Stomach (tissue), 8 donors: ENCODE measurements at regions not wholly inside any gene's neighbourhood (a gene's known extent, or its start where the extent isn't known, plus 50 kb on each side); places are given as distances from the start of the nearest gene placed in this dataset.

ENCODE experiments used
- DNase-seq, 2 donors: peaks; one replicate each; pipeline versions ENCODE4 v3.0.0 to v3.0.0-alpha.2; 2013 to 2019
- H3K27ac ChIP-seq, 5 donors: fragments of 200-600 bp in 4 of 5; sonication (generic) in 4 of 5; one replicate each; pipeline ENCODE4 v1.5.1; 2013 to 2019; ENCODE audit warnings: mild to moderate bottlenecking in 1 of 5, moderate library complexity in 1 of 5
- H3K27me3 ChIP-seq, 3 donors: fragments of 200-600 bp; sonication (generic); one replicate each; pipeline ENCODE4 v1.5.1; 2017 to 2019; ENCODE audit warnings: mixed run types in 1 of 3
- H3K36me3 ChIP-seq, 4 donors: fragments of 200-600 bp; sonication (generic); 1 replicate in 3 of 4; 2 replicates in 1 of 4; pipeline ENCODE4 v1.5.1; 2016 to 2019
- H3K4me1 ChIP-seq, 4 donors: fragments of 200-600 bp; sonication (generic); one replicate each; pipeline ENCODE4 v1.5.1; 2016 to 2019
- H3K4me3 ChIP-seq, 4 donors: fragments of 200-600 bp; sonication (generic) in 3 of 4; one replicate each; pipeline ENCODE4 v1.5.1; 2016 to 2019; ENCODE audit warnings: mild to moderate bottlenecking in 1 of 4
- H3K9me3 ChIP-seq, 4 donors: fragments of 200-600 bp; sonication (generic); one replicate each; pipeline ENCODE4 v1.5.1; 2016 to 2019
- EP300 ChIP-seq: sonication (generic); formaldehyde crosslinking; IDR thresholded peaks from one replicate; pipeline ENCODE4 v1.6.1; 2017; ENCODE audit warnings: antibody characterized with exemption
- POLR2A ChIP-seq, 4 donors: fragments of 450-650 bp; IDR thresholded peaks; one replicate each; pipeline ENCODE4 v1.6.1; 2016; ENCODE audit warnings: antibody characterized with exemption in 4 of 4, control low read depth in 2 of 4, mild to moderate bottlenecking in 1 of 4, moderate library complexity in 1 of 4
- POLR2AphosphoS5 ChIP-seq, 3 donors: sonication (generic); formaldehyde crosslinking; IDR thresholded peaks; one replicate each; pipeline ENCODE4 v1.6.1; 2016; ENCODE audit warnings: antibody characterized with exemption in 3 of 3
- WGBS, 5 donors: extraction: QIAGEN DNeasy Blood & Tissue Kit in 3 of 5; methylation state at CpG; one replicate each; pipeline versions ENCODE4 v1.1.5 to v1.1.7; 2013 to 2018; 5-methylcytosine and 5-hydroxymethylcytosine counted together
- intact Hi-C: fragments of 100-400 bp; cut with DNase I; formaldehyde crosslinking; loops from one replicate; pipeline ENCODE4 v1.15.1; 2023; ENCODE audit warnings: low total_unique reads
- TF ChIP-seq, protein P1 (sequence below), 7 experiments: fragments of 450-650 bp in 4 of 7; fragments of 200-600 bp in 3 of 7; sonication (generic) in 3 of 7; IDR thresholded peaks; one replicate each; pipeline ENCODE4 v1.5.1; 2016 to 2019; ENCODE audit warnings: antibody characterized with exemption in 7 of 7, control low read depth in 2 of 7, mild to moderate bottlenecking in 1 of 7
- donor health status: healthy with polysubstance abuse.
- donor health status: Bipolar disorder and iron deficiency.
- donor health status: healthy.

DNA sequence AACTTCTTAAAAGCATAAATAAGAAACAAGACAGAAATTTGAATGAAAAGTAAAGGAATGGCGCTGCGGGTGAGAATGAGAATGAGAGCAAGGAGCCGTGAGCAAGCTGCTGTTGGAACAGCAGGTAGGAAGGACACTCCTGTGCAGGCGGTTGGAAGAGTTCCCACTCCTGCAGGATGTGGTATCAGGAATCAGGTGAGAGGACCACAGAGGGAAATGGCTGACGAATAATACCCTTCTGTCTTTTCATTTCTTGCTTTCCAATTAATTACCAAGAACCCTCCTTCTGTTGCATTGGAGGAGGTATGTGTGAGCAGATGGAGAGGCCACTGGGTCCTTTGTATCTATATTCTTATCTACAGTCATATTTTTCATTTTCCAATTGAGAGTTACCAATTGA lies 1504.2 kb downstream of the EFNB2 start:
- H3K4me1 ChIP-seq, result peaks cover 0 to 9% (median 0%) of the 10 kb centered on the region in 4 donors
- no peak overlapping the region for H3K27ac ChIP-seq
- intact Hi-C loops, result no loop called here
- H3K9me3 ChIP-seq, result no peaks in the 10 kb centered on the region
- 86 to 91% (median 90%) methylated on average over 5 of the region's 5 CpGs for WGBS, 5 donors
- H3K36me3 ChIP-seq, result no peaks in the 10 kb centered on the region
- no peak overlapping the region for H3K4me3 ChIP-seq
- no peaks in the 10 kb centered on the region for H3K27me3 ChIP-seq
- DNase-seq, result no peak
- TF ChIP-seq, protein P1, sequence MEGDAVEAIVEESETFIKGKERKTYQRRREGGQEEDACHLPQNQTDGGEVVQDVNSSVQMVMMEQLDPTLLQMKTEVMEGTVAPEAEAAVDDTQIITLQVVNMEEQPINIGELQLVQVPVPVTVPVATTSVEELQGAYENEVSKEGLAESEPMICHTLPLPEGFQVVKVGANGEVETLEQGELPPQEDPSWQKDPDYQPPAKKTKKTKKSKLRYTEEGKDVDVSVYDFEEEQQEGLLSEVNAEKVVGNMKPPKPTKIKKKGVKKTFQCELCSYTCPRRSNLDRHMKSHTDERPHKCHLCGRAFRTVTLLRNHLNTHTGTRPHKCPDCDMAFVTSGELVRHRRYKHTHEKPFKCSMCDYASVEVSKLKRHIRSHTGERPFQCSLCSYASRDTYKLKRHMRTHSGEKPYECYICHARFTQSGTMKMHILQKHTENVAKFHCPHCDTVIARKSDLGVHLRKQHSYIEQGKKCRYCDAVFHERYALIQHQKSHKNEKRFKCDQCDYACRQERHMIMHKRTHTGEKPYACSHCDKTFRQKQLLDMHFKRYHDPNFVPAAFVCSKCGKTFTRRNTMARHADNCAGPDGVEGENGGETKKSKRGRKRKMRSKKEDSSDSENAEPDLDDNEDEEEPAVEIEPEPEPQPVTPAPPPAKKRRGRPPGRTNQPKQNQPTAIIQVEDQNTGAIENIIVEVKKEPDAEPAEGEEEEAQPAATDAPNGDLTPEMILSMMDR (IDR thresholded peaks at IDR 0.05), result no peak
- TF ChIP-seq POLR2AphosphoS5 (IDR thresholded peaks at IDR 0.05), result no peak
- no peak for TF ChIP-seq EP300
- no peak for TF ChIP-seq POLR2A (IDR thresholded peaks at IDR 0.05)

DNA sequence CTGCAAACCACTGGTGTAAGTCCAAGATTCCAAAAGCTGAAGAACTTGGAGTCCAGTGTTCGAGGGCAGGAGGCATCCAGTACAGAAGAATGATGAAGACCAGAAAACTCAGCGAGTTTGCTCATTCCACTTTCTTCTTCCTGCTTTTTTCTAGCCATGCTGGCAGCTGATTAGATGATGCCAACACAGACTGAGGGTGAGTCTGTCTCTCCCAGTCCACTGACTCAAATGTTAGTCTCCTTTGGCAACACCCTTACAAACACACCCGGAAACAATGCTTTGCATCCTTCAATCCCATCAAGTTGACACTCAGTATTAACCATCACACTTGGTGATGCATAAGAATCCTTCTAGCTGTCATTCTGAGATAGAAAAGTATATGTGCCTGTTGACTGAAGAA lies 1504.6 kb downstream of the EFNB2 start:
- Histone ChIP-seq H3K27ac (no peak overlapping the region), H3K9me3 (no peaks in the 10 kb centered on the region), H3K36me3 (no peaks in the 10 kb centered on the region), H3K27me3 (no peaks in the 10 kb centered on the region), H3K4me3 (no peak overlapping the region), H3K4me1 (peaks cover 0 to 9% (median 0%) of the 10 kb centered on the region in 4 donors)
- 81 to 94% (median 90%) methylated on average over 3 of the region's 3 CpGs for WGBS, 5 donors
- TF ChIP-seq POLR2AphosphoS5 (IDR thresholded peaks at IDR 0.05) (no peak), EP300 (no peak), POLR2A (IDR thresholded peaks at IDR 0.05) (no peak)
- intact Hi-C loops, result no loop called here
- no peak for DNase-seq

DNA sequence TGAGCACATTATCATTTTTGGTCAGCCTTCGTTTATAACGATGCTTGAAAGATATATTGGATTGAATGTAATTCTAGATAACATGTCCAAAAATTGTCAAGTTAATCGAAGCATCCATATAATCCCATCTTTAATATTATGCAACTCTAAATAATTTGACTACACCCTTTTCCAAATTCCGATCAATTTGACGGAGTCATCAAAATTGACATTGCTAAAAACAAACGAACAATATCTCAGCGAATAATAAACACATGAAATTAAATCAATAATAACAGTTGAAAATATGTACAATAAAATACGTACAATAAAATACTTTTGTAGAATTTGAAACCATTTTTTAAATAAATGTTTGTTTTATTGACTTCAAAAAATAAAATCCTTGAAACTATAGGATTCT lies 1516.4 kb downstream of the EFNB2 start:
- no peak overlapping the region for H3K4me3 ChIP-seq
- H3K27me3 ChIP-seq, result no peaks in the 10 kb centered on the region
- intact Hi-C loops, result no loop called here
- no peak overlapping the region for H3K27ac ChIP-seq
- DNase-seq, result no peak
- H3K36me3 ChIP-seq, result no peaks in the 10 kb centered on the region
- WGBS, 5 donors, result 91 to 96% (median 95%) methylated on average over 8 of the region's 8 CpGs
- no peaks in the 10 kb centered on the region for H3K4me1 ChIP-seq
- no peaks in the 10 kb centered on the region for H3K9me3 ChIP-seq
- no peak for TF ChIP-seq EP300
- TF ChIP-seq POLR2A (IDR thresholded peaks at IDR 0.05), result no peak
- TF ChIP-seq POLR2AphosphoS5 (IDR thresholded peaks at IDR 0.05), result no peak
- TF ChIP-seq, protein P1 (IDR thresholded peaks at IDR 0.05), result no peak

DNA sequence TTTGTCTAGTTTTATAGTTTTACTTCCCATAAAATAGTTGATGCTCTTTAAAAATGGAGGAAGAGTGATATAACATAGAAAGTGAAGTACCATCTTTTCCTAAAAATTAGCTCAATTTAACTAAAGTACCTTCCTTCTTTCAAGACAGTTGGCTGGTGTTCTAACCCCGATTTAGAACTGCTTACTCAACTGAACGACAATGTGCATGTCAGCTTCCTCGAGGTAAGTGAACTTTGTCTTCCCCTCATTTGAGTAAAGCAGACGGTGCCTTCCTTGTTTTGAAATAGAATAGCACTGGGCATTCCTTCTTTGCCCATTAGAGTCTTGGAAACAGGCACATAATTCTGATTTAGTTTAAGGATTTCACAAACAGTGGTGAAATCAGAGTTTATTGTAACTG lies 1519.2 kb downstream of the EFNB2 start:
- TF ChIP-seq POLR2A (IDR thresholded peaks at IDR 0.05) (no peak), EP300 (no peak), POLR2AphosphoS5 (IDR thresholded peaks at IDR 0.05) (no peak)
- TF ChIP-seq, protein P1 (IDR thresholded peaks at IDR 0.05), result no peak
- H3K4me3 ChIP-seq, result no peak overlapping the region
- DNase-seq, result no peak
- no peaks in the 10 kb centered on the region for H3K4me1 ChIP-seq
- no peaks in the 10 kb centered on the region for H3K27me3 ChIP-seq
- intact Hi-C loops, result no loop called here
- no peaks in the 10 kb centered on the region for H3K9me3 ChIP-seq
- no peak overlapping the region for H3K27ac ChIP-seq
- 43 to 50% (median 45%) methylated on average over 4 of the region's 4 CpGs for WGBS, 5 donors
- no peaks in the 10 kb centered on the region for H3K36me3 ChIP-seq

DNA sequence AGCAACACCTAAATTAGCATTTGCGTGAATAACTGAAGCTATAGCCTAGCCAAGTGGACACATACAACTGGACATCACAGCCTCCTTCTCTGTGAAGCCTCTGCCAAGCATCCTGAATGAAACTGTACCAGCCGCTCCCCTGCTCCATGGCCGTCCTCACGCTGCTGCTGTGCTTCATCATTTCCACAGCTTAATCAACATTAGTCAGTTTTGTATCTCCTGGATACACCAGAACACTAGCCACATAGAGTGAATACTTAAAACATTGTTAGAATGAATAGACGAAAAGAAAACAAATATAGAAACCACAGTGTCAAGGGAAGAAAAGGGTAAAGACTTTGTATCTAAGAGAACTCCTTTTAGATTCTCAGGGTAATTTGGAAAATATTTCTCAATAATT lies 1526.9 kb downstream of the EFNB2 start:
- intact Hi-C loops, result no loop called here
- 86 to 91% (median 87%) methylated on average over 5 of the region's 5 CpGs for WGBS, 5 donors
- H3K36me3 ChIP-seq, result no peaks in the 10 kb centered on the region

More for the DNA sequence above, 1526.9 kb downstream of the EFNB2 start:
- no peaks in the 10 kb centered on the region for H3K27me3 ChIP-seq
- H3K27ac ChIP-seq, result no peak overlapping the region
- H3K4me1 ChIP-seq, result no peaks in the 10 kb centered on the region
- H3K4me3 ChIP-seq, result no peak overlapping the region
- no peak for DNase-seq
- no peaks in the 10 kb centered on the region for H3K9me3 ChIP-seq
- no peak for TF ChIP-seq POLR2AphosphoS5 (IDR thresholded peaks at IDR 0.05)
- no peak for TF ChIP-seq EP300
- TF ChIP-seq, protein P1 (IDR thresholded peaks at IDR 0.05), result no peak
- no peak for TF ChIP-seq POLR2A (IDR thresholded peaks at IDR 0.05)
